ENCODE measurements at regions not wholly inside any gene's neighbourhood (a gene's known extent, or its start where the extent isn't known, plus 50 kb on each side); places are given as distances from the start of the nearest gene placed in this dataset.

DNA sequence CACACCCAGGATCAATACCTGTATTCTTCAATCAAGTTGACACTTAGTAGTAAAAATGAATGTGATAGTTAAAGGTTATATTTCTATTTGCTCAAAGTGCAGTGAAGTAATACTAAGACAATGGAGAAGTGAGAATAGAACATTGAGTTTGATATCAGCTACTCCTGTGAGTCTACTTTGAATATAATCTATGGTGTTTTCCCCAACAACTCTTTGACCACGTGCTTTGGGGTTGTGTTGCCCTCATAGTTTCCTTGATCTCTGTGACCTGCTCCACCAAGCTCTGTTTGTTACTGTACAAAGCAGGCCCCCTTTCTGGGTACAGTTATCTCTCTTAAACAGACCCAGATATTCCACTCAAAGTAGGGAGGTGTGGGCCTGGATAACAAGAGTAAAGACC is 222.9 kb downstream of the GALR1 start:
- TF ChIP-seq, protein P1, sequence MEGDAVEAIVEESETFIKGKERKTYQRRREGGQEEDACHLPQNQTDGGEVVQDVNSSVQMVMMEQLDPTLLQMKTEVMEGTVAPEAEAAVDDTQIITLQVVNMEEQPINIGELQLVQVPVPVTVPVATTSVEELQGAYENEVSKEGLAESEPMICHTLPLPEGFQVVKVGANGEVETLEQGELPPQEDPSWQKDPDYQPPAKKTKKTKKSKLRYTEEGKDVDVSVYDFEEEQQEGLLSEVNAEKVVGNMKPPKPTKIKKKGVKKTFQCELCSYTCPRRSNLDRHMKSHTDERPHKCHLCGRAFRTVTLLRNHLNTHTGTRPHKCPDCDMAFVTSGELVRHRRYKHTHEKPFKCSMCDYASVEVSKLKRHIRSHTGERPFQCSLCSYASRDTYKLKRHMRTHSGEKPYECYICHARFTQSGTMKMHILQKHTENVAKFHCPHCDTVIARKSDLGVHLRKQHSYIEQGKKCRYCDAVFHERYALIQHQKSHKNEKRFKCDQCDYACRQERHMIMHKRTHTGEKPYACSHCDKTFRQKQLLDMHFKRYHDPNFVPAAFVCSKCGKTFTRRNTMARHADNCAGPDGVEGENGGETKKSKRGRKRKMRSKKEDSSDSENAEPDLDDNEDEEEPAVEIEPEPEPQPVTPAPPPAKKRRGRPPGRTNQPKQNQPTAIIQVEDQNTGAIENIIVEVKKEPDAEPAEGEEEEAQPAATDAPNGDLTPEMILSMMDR (IDR thresholded peaks at IDR 0.05): no peak
- TF ChIP-seq POLR2A (IDR thresholded peaks at IDR 0.05) (no peak), POLR2AphosphoS5 (IDR thresholded peaks at IDR 0.05; ENCODE audit: insufficient read depth in 1 of 2, low read depth in 1 of 2) (no peak)

All from vagina (tissue), 2 donors.